HG03097 (cell line): ENCODE measurements at regions not wholly inside any gene's neighbourhood (a gene's known extent, or its start where the extent isn't known, plus 50 kb on each side); places are given as distances from the start of the nearest gene placed in this dataset.

Source experiments
- ATAC-seq: cut with Tn5 transposase; IDR thresholded peaks from one replicate; pipeline ENCODE4 v1.9.1; 2021; ENCODE audit not compliant: unreplicated experiment, low FRiP score

DNA sequence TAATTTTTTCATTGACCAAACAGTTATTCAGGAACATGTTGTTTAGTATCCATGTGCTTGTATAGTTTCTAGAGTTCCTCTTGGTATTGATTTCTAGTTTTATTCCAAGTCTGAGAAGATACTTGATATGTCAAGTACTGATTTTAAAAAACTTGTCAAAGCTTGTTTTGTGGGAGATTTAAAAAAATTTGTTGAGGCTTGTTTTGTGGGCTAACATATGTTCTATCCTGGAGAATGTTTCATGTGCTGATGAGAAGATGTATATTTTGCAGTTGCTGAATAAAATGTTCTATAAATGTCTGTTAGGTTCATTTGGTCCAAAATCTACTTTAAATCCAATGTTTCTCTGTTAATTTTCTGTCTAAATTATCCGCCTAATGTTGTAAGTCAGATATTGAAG, 1065.1 kb upstream of the WWC1 start:
- no peak for ATAC-seq

DNA sequence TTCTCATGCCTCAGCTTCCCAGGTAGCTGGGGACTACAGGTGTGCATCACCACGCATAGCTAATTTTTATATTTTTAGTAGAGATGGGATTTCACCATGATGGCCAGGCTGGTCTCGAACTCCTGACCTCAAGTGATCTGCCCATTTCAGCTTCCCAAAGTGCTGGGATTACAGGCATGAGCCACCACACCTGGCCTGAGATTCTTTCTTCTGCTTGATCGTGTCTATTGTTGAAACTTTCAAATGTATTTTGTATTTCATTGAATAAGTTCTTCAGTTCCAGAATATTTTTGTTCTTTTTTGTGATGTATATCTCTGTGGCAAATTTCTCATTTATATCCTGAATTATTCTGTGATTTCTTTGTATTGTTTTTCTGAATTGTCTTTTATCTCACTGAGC, 1063.3 kb upstream of the WWC1 start:
- no peak for ATAC-seq

DNA sequence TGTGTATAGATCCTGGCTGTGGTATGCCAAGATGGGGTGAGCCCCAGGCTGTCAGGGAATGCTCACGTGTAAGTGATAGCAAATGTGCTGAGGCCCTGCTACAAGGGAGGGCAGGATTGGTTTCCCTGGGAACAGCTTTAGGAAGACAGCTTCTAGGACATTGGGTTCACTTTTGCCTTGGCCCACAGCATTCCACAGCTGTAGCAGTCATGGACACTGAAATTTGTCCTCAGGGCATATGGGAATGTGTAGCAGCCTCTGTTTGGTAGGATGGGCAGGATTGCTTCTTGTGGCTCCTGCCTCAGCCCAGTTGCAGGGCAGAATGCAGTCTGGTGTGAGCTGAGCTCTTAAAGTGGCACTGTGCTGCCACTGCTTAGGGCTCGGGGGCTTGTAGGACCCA, 1061.7 kb upstream of the WWC1 start:
- no peak for ATAC-seq

DNA sequence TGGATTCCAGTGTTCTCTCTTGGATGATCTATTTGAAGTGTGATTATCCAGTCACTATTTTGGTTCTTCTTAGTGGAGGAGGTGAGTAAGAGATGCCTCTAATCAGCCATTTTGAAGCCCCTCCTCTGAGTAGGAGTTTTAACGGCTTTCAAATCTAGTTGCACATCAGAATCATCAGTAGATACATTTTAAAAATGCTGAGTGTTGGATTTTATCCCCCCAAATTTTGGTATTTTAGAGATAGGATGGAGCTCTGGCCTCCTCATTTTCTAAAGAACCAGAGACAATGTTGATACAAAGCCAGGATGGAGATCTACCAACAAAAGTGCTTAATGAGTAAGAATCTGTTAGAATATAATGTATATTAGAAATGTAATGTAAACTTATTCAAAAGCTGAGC, 1061.0 kb upstream of the WWC1 start:
- ATAC-seq, result no peak

DNA sequence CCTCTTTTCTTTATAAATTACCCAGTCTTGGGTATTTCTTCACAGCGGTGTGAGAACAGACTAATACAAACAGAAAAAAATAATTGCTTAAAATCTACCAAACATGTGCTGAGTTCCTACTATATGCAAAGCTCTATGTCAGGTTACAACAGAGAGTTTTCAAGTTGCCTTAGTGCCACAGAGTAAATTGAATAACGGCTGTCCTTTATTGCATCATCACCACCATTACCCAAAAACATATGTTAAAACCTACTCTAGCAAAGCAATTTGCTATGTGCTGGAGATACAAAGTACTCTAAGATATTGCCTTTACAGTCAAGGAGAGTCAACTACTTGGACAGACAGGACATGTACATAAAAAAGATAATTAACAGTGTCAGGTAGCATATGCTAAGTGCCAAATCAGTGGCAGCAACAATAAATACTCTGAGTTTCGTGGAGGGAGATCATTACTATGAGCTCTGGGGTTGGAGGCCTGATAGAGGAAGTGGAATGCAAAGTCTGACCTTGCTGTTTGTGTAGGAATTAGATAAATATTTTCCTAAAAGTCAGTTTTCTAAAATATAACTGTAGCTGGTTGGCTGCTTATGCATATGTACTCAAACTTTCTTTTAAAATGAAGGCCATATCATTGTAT, 1058.7 kb upstream of the WWC1 start:
- ATAC-seq, result no peak

DNA sequence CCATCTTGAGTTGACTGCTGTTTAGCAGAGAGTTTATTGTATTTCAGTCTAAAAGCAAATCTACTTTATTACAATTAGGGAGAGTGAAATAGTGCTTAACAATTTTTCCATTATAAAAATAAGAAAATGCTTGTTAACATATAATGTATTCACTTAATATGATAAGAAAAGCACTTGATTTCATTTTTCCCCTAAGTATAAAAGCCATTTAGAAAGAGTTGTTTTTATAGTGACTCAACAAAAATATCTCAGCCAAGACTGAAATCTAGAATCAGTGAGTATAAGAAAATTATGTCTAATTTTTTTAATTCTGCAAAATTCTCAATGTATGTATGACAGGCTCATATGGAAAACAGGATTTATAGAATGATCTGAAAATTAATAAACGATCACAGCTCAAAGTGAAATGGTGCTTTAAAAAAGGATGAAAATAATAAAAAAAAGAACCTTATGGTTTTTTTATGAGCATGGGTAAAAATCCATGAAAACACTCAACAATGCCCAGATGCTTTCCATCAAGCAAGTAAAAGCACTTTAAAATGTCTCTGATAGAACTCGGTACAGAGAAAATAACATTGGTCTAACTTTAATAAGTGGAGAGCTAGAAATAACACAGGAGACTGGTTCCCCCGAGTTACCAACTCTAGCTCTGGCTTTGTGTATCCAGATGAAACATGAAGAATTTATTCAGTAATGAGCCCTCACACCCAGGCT, 1057.8 kb upstream of the WWC1 start:
- ATAC-seq, result no peak

DNA sequence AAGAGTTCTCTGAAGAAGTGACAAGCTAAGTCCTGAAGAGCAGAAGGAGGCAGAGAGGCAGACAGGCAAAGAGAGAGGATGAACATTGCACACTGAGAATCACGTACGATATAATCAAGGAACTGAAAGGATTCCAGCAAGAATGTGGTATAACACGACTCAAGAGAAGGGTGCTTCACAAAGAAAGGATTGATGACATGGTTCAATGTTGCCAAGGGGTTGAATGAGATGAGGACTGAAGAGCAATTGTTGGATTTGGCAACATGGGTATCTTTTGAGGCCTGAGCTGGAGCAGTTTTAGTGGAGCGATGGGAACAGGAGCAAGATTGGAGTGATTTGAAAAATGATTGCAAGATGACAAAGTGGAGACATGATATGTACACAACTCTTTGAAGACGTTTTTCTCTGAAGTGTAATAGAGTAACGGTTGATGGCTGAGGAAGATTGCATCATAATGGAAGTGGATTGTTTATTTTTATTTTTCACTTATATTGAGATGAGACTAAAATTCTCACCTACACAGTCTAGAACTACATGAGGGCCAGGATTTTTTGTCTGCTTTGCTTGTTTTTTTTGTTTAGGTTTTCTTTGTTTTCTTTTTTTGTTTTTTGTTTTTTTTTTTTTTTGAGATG, 1049.9 kb upstream of the WWC1 start:
- no peak for ATAC-seq

DNA sequence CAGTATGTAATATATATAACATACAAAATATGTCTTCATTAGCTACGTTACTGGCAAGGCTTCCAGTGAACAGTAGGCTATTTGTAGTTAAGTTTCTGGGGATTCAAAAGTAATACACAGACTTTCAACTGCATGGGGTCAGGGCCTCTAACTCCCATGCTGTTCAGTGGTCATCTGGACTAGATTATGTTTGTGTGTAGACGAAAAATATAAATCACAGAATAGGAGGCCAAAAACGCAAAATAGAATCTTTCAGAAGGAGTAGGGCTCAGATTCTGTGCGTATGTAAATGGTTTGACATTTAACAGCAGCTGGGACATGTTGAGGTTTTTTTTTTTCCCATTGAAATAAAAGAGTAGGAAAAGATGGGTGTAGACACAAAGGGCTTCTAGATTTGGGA, 1048.7 kb upstream of the WWC1 start:
- no peak for ATAC-seq

DNA sequence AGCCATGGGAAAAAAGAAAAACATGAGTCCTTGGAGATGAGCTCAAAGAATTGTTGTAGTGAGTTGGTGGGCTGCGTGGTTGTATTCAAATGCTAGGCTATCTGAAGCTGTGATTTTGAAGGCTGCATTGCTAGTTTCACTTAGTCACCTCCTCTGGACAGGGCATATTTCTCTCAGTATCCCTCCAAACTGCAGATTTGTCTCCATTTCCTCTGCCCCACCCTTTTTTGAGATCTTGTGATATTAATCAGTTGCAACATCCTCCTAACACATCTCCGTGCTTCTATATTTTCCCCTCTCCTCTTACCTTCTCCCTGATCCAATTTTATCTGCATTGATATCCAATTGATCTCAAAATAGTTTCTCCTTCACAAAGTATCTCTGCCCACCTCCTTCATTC, 1048.0 kb upstream of the WWC1 start:
- no peak for ATAC-seq

DNA sequence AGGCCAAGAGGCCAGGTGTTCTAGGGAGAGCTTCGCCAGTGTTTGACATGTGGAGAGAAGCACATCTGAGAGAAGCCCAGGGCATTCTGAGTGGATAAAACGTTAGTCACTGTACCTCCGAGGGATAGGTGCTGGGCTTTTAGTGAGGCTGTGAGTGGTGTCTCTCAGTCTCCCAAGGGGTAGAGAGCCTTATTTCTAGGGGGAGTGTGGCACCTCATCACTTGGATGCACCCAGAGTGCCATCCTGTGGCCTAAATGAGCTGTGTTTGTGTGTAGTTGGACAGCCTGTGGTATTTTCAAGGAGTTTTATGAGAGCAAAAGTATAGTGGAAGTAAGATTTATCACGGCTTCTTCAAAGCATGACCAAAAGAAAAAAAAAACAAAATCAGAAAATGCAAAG, 1046.9 kb upstream of the WWC1 start:
- no peak for ATAC-seq

DNA sequence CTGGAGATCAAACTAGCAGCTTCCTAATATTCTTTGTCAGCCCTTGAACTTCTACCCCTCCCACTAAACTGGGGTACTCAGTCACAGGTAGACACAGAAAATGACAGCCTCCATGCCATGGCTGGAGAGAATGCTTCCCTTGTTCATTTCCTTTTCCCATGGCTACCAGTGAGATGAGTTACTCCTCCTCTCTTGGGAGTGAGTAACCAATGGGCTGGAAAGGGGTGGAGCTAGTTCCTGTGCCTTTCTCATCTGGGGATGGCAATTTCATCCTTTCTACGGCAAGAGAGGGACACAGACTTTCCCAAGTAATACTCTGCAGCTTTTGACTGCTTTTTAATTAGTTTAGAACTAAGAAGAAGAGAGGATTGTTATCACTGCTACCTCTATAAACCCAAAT, 1045.6 kb upstream of the WWC1 start:
- ATAC-seq, result no peak

DNA sequence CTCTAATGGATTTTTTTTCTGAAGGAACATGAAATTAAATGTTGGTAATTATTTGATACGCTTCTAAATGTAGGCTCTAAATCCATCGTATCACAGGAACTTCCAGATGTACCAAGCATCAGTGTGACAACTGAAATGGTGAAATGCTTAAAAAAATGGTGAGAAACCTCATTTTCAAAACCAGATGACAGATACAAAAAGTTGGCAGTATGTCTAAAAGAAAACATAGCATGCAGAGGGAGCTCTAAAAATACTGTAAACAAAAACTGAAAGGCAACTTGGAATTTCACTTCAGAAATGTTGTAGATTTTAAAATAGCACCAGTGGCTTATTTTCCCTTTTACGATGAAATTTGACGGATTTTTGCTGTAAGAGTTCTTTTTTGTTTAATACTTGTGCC, 1043.6 kb upstream of the WWC1 start:
- ATAC-seq, result no peak

DNA sequence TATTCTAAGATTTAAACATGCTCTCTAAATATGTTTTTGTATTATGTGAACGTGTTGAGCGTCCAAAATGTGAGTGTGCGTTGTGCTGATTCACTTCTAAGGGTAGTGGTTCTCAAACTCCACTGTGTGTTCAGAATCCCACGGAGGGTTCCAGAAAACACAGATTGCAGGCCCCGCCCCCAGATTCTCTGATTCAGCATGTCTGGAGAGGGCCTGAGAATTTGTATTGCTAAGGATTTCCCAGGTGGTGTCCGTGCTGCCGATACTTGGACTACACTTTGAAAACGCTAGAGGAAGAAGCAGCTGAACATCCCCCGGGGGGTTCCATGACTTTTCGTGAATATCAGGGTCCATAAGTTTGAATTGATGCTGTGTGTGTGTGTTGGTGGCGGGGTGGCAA, 1043.2 kb upstream of the WWC1 start:
- ATAC-seq, result no peak

DNA sequence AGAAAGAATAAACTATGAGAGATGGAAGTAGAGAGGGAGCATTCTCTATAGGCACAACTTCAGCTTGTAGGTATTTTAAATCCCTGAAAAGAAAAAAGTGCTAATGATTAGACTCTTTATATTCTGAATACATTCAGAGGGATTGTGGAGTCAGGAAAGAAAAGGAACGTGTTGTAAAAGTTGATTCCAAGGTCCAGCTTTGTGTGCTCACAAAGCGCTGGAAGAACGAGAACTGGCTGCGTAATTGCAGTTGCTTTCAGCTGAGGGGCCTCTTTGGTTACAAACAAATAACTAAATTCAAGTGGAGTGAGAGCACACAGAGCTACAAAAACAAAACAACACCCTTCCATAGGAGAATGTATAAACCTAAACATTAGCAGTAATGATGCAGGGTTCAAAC, 1040.4 kb upstream of the WWC1 start:
- ATAC-seq, result no peak

DNA sequence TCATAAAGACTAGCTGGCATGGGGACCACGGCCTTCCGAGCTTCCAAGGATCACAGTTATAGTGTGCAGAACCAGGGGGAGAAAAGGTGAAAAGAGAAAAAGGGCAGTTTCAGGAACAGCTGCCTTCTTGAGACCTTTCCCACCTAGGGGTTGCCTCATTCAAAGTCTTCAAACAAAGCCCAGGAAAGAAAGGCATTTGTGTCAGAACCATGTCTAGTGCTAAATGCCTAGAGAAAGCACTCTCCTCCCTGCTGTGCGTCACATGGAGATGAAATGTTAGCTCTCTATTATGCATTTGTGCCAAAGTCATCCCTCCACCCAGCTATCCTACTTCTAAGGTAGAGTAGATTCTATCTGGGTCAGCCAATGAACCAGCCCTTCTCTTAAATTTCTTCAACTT, 1037.3 kb upstream of the WWC1 start:
- no peak for ATAC-seq

DNA sequence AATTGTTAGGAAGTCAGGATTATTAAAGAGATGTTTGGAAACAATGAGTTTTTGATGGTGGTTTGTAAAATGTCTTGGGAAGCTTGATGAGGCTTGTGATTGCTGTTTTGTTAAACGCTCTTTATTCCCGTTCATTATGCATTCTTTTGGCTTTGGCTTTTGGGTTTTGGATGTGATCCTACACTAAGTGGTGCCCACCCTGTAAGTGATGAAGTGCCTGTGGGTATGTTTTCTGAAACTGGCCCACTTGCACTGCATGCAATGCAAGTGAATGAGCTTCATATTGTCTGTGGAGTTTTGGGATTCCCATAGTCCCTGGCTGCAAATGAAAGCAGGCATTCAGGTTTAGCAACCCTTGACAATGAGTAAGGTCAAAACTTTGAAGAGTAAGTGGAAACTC, 1035.5 kb upstream of the WWC1 start:
- no peak for ATAC-seq

DNA sequence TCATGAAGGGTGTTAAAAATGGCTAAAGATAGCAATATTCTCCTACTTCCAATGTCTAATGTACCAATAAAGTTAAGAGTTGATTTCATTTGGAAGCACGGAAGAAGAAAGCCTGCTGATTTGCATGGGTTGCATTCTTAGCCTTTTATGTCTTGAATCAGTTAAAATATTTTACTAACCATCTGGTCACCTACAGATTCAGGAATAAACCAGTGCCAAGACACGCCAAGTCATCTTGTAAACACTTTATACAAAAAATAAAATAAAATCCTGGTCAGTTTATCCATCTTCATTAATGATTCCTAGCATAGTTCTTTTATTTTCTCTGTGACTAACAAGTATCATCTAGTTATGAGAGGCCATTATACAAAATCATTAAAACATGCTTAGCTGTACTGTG, 1031.6 kb upstream of the WWC1 start:
- ATAC-seq, result no peak

DNA sequence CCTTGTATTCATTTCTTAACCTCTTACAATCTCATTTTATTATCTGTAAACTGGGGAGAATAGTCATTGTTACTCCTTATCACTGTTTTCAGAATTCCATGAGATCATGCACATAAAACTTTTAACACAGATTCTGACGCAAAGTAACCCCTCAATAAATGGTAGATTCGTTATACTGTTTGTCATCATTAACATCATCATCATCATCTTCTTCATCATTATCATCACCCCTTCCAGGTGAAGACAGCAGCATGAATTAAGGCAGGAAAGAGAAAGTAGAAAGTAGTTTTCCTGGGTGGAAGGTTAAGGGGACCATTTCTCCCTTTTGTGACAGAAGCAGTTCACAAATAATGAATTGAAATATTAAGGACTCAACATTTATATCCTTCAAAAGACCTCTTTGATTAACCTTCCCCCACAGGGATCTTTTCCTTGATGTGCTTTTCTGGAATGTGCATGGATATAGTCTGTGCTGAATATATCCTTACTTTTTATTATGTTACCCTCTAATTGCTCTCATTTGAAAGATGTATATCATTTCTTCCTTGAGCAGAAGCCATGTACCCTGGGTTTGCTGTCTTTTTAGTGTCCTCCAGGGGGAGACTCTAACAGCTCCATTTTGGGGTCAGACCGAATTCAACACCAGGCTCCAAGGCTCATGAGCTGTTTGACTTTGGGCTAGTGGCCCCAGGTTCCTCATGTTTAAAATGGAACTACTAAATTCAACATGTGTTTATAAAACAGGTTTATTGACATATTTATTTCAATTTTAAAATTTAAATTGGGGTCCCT, 1029.9 kb upstream of the WWC1 start:
- ATAC-seq, result no peak

DNA sequence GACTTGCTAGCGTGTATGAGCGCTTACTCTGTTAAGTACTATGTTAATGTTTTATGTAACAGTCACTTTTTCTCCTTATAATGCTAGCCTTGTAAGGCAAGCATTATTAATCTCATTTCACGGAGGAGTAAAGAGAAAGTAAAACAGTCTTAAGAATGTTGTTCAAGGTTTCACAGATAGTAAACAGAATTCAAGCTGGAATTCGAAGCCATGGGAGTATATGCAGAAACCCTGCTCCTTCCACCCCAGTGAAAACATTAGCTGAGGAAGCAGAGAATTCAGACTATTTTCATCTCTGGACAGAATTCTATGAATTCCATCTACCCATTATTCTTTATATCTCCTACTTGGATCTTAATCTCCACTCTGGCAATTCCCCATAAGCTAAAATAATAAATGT, 1028.3 kb upstream of the WWC1 start:
- no peak for ATAC-seq

DNA sequence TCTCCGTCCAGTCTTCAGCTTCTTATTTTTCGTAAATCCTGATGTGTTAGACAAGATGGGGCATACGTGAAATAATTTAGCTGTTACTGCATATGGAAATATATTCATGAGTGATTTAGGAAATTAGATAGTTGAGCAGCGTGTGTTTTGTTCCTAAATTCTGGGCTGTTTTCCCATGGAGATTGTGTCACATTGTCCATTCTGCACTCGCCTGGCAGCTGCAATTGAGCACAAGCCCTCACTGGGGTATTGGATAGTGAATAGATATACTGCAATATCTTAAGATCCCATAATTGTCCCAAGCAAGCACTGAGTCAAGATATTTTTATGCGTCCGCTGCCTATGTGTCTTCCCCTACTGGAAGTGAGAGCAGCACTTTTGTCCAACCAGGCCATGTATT, 1027.1 kb upstream of the WWC1 start:
- no peak for ATAC-seq

DNA sequence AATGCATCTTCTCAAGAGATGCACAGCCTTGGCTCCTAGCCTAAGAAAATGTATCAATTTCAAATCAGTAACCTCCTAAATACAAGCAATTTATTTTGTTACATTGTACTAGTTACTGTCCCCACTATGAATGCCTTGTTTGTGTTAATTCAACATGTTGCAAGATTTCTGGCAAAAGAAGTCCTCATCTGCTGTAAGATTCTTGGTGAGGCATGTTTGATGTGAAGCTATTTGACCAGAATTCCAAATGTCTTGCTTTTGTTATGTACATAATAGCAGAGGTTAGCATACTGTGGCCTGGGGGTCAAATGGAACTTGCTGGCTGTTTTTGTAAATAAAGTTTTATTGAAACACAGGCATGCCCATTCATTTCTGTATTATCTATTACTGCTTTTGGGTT, 1023.1 kb upstream of the WWC1 start:
- ATAC-seq, result no peak

DNA sequence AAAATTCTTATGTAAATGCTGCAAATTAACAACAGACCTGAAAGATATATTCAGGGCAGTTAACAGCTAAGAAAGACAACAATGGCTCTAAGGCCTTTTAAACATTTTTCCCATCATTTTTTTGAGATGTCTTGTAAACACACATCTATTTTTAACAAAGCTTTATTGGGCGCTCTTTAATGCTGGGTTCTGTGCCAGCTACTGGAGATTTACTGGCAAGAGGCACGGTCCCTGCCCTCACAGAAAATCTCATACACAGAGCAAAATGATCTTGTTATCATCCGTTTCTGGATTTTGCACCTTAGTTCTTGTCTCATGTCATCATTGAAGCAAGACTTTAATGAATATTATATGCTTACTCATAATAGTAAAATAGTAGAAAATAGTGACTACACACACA, 1022.3 kb upstream of the WWC1 start:
- no peak for ATAC-seq
